ENCODE measurements at regions not wholly inside any gene's neighbourhood (a gene's known extent, or its start where the extent isn't known, plus 50 kb on each side); places are given as distances from the start of the nearest gene placed in this dataset.

- Histone ChIP-seq H3K4me3 (IDR thresholded peaks at IDR 0.05; ENCODE audit: insufficient read depth, low read depth, low read length) (no peak overlapping the region), H3K9ac (no peak overlapping the region), H3K36me3 (ENCODE audit: insufficient read depth) (no peaks in the 10 kb centered on the region), H4K20me1 (ENCODE audit: insufficient read depth) (no peaks in the 10 kb centered on the region), H3K79me2 (ENCODE audit: insufficient read depth, low read depth) (no peaks in the 10 kb centered on the region), H3K4me2 (no peak overlapping the region), H2AFZ (ENCODE audit: low read depth) (no peak overlapping the region), H3K27me3 (ENCODE audit: insufficient read depth, low read depth) (peaks cover 9% of the 10 kb centered on the region; the same call in 1 of the 2 replicates), H3K4me1 (ENCODE audit: low read depth, poor library complexity, severe bottlenecking) (no peaks in the 10 kb centered on the region), H3K27ac (no peak overlapping the region)
- no peak for TF ChIP-seq CTCF (conservative IDR thresholded peaks at IDR 0.05; ENCODE audit: low read depth, low read length)
These were observed 72.5 kb downstream of the ADRA2C start for GRCh38 chr4:3838437-3839380.

GRCh38 chr4:3845094-3845743 lies 79.0 kb downstream of the ADRA2C start:
- Histone ChIP-seq H3K4me2 (no peak overlapping the region), H3K4me1 (ENCODE audit: low read depth, poor library complexity, severe bottlenecking) (no peaks in the 10 kb centered on the region), H3K9ac (no peak overlapping the region), H4K20me1 (ENCODE audit: insufficient read depth) (no peaks in the 10 kb centered on the region), H3K36me3 (ENCODE audit: insufficient read depth) (no peaks in the 10 kb centered on the region), H3K79me2 (ENCODE audit: insufficient read depth, low read depth) (no peaks in the 10 kb centered on the region), H2AFZ (ENCODE audit: low read depth) (no peak overlapping the region), H3K4me3 (IDR thresholded peaks at IDR 0.05; ENCODE audit: insufficient read depth, low read depth, low read length) (no peak overlapping the region), H3K27ac (no peak overlapping the region), H3K27me3 (ENCODE audit: insufficient read depth, low read depth) (peaks cover 18% of the 10 kb centered on the region; the same call in 1 of the 2 replicates)
- no peak for TF ChIP-seq CTCF (conservative IDR thresholded peaks at IDR 0.05; ENCODE audit: low read depth, low read length)

- Histone ChIP-seq H3K36me3 (ENCODE audit: insufficient read depth) (no peaks in the 10 kb centered on the region), H3K4me2 (no peak overlapping the region), H3K27ac (no peak overlapping the region), H3K9ac (no peak overlapping the region), H3K27me3 (ENCODE audit: insufficient read depth, low read depth) (peaks cover 18% of the 10 kb centered on the region; the same call in 1 of the 2 replicates), H3K4me3 (IDR thresholded peaks at IDR 0.05; ENCODE audit: insufficient read depth, low read depth, low read length) (no peak overlapping the region), H2AFZ (ENCODE audit: low read depth) (no peak overlapping the region), H3K79me2 (ENCODE audit: insufficient read depth, low read depth) (no peaks in the 10 kb centered on the region), H4K20me1 (ENCODE audit: insufficient read depth) (no peaks in the 10 kb centered on the region), H3K4me1 (ENCODE audit: low read depth, poor library complexity, severe bottlenecking) (no peaks in the 10 kb centered on the region)
- no peak for TF ChIP-seq CTCF (conservative IDR thresholded peaks at IDR 0.05; ENCODE audit: low read depth, low read length)
These were observed 79.7 kb downstream of the ADRA2C start for GRCh38 chr4:3845744-3846429.

- no peaks in the 10 kb centered on the region for H3K4me1 ChIP-seq (ENCODE audit: low read depth, poor library complexity, severe bottlenecking)
- no peaks in the 10 kb centered on the region for H3K79me2 ChIP-seq (ENCODE audit: insufficient read depth, low read depth)
- no peaks in the 10 kb centered on the region for H4K20me1 ChIP-seq (ENCODE audit: insufficient read depth)
- H3K4me2 ChIP-seq: no peak overlapping the region
- no peak overlapping the region for H3K27ac ChIP-seq
- no peak overlapping the region for H3K9ac ChIP-seq
- no peak overlapping the region for H3K4me3 ChIP-seq (IDR thresholded peaks at IDR 0.05; ENCODE audit: insufficient read depth, low read depth, low read length)
- no peaks in the 10 kb centered on the region for H3K36me3 ChIP-seq (ENCODE audit: insufficient read depth)
- H2AFZ ChIP-seq (ENCODE audit: low read depth): no peak overlapping the region
- H3K27me3 ChIP-seq (ENCODE audit: insufficient read depth, low read depth): peaks cover 17% of the 10 kb centered on the region; the same call in 1 of the 2 replicates
- TF ChIP-seq CTCF (conservative IDR thresholded peaks at IDR 0.05; ENCODE audit: low read depth, low read length): no peak
These were observed 81.2 kb downstream of the ADRA2C start for GRCh38 chr4:3847211-3847940.

Measured in KMS-11 (cell line).